HCT116 (cell line): ENCODE measurements at regions not wholly inside any gene's neighbourhood (a gene's known extent, or its start where the extent isn't known, plus 50 kb on each side); places are given as distances from the start of the nearest gene placed in this dataset.

Experiments
- EZH2 ChIP-seq: fragments of 200-600 bp; sonication (generic); IDR thresholded peaks from 2 replicates; pipeline ENCODE4 v1.6.1; 2017; ENCODE audit warnings: antibody characterized with exemption, mixed run types
- POLR2A ChIP-seq: IDR thresholded peaks from 2 replicates; pipeline ENCODE4 v1.7.0; 2011; ENCODE audit warnings: borderline replicate concordance; ENCODE audit not compliant: insufficient read depth, insufficient read length; ENCODE audit errors: extremely low read depth
- POLR2AphosphoS5 ChIP-seq: IDR thresholded peaks from 2 replicates; pipeline ENCODE4 v1.6.1; 2011; ENCODE audit warnings: mild to moderate bottlenecking, low read depth, low read length, moderate library complexity
- SP1 ChIP-seq: IDR thresholded peaks from 2 replicates; pipeline ENCODE4 v1.6.1; 2012; ENCODE audit warnings: low read depth
- TCF7L2 ChIP-seq: IDR thresholded peaks from 2 replicates; pipeline ENCODE4 v1.7.0; 2011; ENCODE audit warnings: borderline replicate concordance, inconsistent platforms; ENCODE audit not compliant: insufficient read depth, insufficient read length; ENCODE audit errors: extremely low read depth
- TF ChIP-seq, protein P1 (sequence below): IDR thresholded peaks from 2 replicates; pipeline ENCODE4 v1.6.1; 2012
- TF ChIP-seq, protein P2 (sequence below), 3 experiments: fragments of 200-600 bp in 1 of 3; sonication (generic) in 1 of 3; IDR thresholded peaks in 2 of 3; conservative IDR thresholded peaks in 1 of 3; 2 replicates each; pipeline ENCODE4 v1.5.1; 2012 to 2017; ENCODE audit warnings: low read depth in 2 of 3, low read length in 2 of 3, antibody characterized with exemption in 1 of 3, borderline replicate concordance in 1 of 3, control low read depth in 1 of 3, mild to moderate bottlenecking in 1 of 3, mixed read lengths in 1 of 3, mixed run types in 1 of 3, moderate library complexity in 1 of 3; ENCODE audit not compliant: insufficient read depth in 1 of 3
- TF ChIP-seq, protein P3 (sequence below): IDR thresholded peaks from 2 replicates; pipeline ENCODE4 v1.6.1; 2012

DNA sequence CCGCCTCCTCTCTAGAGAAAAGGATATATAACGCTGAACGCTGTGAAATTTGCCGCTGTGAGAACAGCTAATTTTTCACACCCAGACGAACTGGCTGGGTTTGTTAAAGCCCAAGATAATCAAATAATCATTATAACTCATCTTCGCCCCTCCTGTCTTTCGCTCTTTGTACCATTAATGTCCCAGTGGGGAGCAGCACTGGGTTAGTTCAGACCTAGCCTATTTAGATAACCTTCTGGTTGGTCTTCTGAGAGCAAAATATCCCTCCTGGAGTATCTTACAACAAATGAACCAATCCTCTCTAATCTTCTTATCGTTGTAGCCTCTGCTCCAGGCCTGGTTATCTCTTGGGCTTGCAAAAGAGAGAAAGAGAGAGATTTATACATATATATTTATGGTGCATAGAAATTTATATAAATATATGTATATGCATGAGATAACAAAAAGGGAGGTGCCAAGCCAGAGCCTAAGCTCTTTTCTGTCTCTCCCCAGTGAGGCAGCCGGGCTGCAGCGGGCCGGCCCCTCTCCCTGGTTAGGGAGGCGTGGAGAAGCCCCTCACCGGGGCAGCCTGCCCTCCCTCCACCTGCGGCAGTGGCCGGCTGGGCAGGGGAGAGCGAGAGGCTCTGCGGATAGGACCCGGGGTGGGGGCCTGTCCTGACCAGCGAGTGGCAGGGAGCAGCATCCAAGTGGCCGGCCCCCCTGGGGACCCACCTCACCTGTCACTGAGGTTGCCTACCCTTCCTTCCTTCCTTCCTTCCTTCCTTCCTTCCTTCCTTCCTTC is 202.0 kb upstream of the LHX5 start:
- TF ChIP-seq, protein P1, sequence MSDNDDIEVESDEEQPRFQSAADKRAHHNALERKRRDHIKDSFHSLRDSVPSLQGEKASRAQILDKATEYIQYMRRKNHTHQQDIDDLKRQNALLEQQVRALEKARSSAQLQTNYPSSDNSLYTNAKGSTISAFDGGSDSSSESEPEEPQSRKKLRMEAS = no peak
- TF ChIP-seq, protein P2, sequence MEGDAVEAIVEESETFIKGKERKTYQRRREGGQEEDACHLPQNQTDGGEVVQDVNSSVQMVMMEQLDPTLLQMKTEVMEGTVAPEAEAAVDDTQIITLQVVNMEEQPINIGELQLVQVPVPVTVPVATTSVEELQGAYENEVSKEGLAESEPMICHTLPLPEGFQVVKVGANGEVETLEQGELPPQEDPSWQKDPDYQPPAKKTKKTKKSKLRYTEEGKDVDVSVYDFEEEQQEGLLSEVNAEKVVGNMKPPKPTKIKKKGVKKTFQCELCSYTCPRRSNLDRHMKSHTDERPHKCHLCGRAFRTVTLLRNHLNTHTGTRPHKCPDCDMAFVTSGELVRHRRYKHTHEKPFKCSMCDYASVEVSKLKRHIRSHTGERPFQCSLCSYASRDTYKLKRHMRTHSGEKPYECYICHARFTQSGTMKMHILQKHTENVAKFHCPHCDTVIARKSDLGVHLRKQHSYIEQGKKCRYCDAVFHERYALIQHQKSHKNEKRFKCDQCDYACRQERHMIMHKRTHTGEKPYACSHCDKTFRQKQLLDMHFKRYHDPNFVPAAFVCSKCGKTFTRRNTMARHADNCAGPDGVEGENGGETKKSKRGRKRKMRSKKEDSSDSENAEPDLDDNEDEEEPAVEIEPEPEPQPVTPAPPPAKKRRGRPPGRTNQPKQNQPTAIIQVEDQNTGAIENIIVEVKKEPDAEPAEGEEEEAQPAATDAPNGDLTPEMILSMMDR (IDR thresholded peaks at IDR 0.05 in 2 of 3, conservative IDR thresholded peaks at IDR 0.05 in 1 of 3; ENCODE audit: borderline replicate concordance in 1 of 3, insufficient read depth in 1 of 3, low read depth in 2 of 3, low read length in 2 of 3) = no peak
- no peak for TF ChIP-seq POLR2A
- no peak for TF ChIP-seq TCF7L2
- no peak for TF ChIP-seq SP1
- TF ChIP-seq EZH2 = no peak
- no peak for TF ChIP-seq POLR2AphosphoS5
- TF ChIP-seq, protein P3, sequence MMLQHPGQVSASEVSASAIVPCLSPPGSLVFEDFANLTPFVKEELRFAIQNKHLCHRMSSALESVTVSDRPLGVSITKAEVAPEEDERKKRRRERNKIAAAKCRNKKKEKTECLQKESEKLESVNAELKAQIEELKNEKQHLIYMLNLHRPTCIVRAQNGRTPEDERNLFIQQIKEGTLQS = no peak
